H1 (cell line): ENCODE measurements at regions not wholly inside any gene's neighbourhood (a gene's known extent, or its start where the extent isn't known, plus 50 kb on each side); places are given as distances from the start of the nearest gene placed in this dataset.

ENCODE experiments used
- ATF3 ChIP-seq: IDR thresholded peaks from 2 replicates; pipeline ENCODE4 v1.6.1; 2011; ENCODE audit warnings: low read depth, mild to moderate bottlenecking, low read length; ENCODE audit not compliant: insufficient read depth
- CBX5 ChIP-seq: fragments of 300-800, 300-1000 bp; sonication (generic); IDR thresholded peaks from 2 replicates; pipeline ENCODE4 v1.7.1; 2016; ENCODE audit warnings: antibody characterized with exemption, low read length, low read depth
- CHD2 ChIP-seq: IDR thresholded peaks from 2 replicates; pipeline ENCODE4 v1.6.1; 2012; ENCODE audit warnings: low read length, improper control_type of control experiment
- CHD7 ChIP-seq: fragments of 300-600 bp; sonication (generic); IDR thresholded peaks from 2 replicates; pipeline ENCODE4 v1.7.1; 2012; ENCODE audit warnings: low read length, moderate library complexity, mild to moderate bottlenecking, inconsistent platforms; ENCODE audit not compliant: insufficient replicate concordance
- GTF2F1 ChIP-seq: IDR thresholded peaks from 2 replicates; pipeline ENCODE4 v1.6.1; 2012; ENCODE audit warnings: low read depth, low read length, improper control_type of control experiment, borderline replicate concordance
- MAX ChIP-seq: IDR thresholded peaks from 2 replicates; pipeline ENCODE4 v1.6.1; 2012; ENCODE audit warnings: inconsistent platforms
- POLR2AphosphoS5 ChIP-seq: IDR thresholded peaks from 2 replicates; pipeline ENCODE4 v1.6.1; 2011; ENCODE audit warnings: low read depth, low read length
- SIN3A ChIP-seq, 2 experiments: IDR thresholded peaks in 1 of 2; conservative IDR thresholded peaks in 1 of 2; 2 replicates each; pipeline ENCODE4 v1.6.1; 2011 to 2012; ENCODE audit warnings: low read length in 2 of 2, improper control_type of control experiment in 1 of 2, low read depth in 1 of 2, mild to moderate bottlenecking in 1 of 2
- SIX5 ChIP-seq: IDR thresholded peaks from 2 replicates; pipeline ENCODE4 v1.6.1; 2011; ENCODE audit warnings: mild to moderate bottlenecking, low read depth, low read length
- SP1 ChIP-seq: IDR thresholded peaks from 2 replicates; pipeline ENCODE4 v1.6.1; 2011; ENCODE audit warnings: low read depth, low read length
- SUZ12 ChIP-seq: fragments of 200-600 bp; sonication (generic); IDR thresholded peaks from 2 replicates; pipeline ENCODE4 v1.6.1; 2012; ENCODE audit warnings: mild to moderate bottlenecking, inconsistent platforms, low read length, moderate library complexity, mixed read lengths

GRCh38 chr4:4693258-4693657 is 151.4 kb upstream of the STX18 start (continued):
- TF ChIP-seq CHD7 (no peak), CBX5 (no peak), CHD2 (no peak), GTF2F1 (no peak), MAX (no peak), SUZ12 (no peak), ATF3 (no peak), SIX5 (no peak), SP1 (no peak), POLR2AphosphoS5 (no peak), SIN3A (conservative IDR thresholded peaks at IDR 0.05 in 1 of 2, IDR thresholded peaks at IDR 0.05 in 1 of 2; ENCODE audit: low read depth in 1 of 2, low read length in 2 of 2) (no peak)
